ACHN (cell line): ENCODE measurements at regions not wholly inside any gene's neighbourhood (a gene's known extent, or its start where the extent isn't known, plus 50 kb on each side); places are given as distances from the start of the nearest gene placed in this dataset.
"Not testable (repeated sequence)": the region's sequence is repeated elsewhere in the genome, so short reads cannot be mapped to it uniquely, and the experiment has no call there.

ENCODE experiments used
- DNase-seq: peaks from one replicate; pipeline ENCODE4 v3.0.0-alpha.2; 2015
- in situ Hi-C: cut with HindIII; loops from 2 replicates; pipeline ENCODE4 v1.10.0; 2017; ENCODE audit warnings: low sequenced_read_pairs, low pct_ligation_motif_present, low pct_unique_long_range_greater_than_20kb

- in situ Hi-C loops: no loop called here
- no peak for DNase-seq
Measured at GRCh38 chr15:47876986-47877385, 159.7 kb downstream of the SEMA6D start.

DNA sequence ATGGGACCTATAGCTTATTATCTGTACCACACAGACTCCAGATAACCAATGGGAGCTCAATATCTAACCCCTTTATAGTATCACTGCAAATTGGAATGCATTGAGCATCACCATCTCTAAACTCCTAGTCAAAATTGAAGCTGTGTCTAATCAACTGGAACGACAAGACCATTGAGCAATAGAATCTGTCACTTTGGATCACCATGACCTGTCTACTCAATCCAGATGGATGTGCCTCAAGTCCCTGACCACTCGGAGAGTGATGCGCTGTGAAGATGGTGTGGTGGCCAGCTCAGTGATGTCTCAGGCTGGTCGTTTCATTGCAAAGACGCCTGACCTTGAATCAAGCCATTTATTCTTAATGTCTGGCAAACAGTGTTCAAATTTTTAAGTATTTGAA, 160.5 kb downstream of the SEMA6D start:
- in situ Hi-C loops: no loop called here
- DNase-seq: no peak

GRCh38 chr15:47885920-47886319, 168.6 kb downstream of the SEMA6D start:
- in situ Hi-C loops: no loop called here
- no peak for DNase-seq

DNA sequence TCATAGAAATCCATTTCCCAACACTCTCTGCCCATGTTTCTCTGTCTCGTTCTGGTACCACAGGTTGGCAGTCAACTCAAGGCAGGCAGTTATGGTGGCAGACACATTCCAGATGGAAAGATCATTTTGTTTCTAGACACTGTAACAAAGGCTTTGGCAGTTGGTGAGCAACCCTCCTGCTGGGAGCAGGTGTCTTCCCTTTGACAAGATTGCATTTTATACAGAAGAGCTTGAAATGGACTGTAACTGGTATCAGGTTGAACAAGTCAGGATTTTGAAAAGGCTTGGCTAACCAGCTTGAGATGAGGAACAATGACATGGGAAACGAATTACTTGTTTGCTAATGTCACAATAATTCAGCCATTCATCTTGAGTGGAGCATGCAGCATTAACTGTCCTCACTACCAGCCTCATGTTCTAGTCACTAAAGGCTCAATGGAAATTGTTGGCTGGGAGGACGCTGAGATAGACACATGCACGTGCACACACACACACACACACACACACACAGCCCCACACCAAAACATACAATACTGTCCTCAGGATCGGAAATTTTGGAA, 170.0 kb downstream of the SEMA6D start:
- no peak for DNase-seq
- in situ Hi-C loops: no loop called here

DNA sequence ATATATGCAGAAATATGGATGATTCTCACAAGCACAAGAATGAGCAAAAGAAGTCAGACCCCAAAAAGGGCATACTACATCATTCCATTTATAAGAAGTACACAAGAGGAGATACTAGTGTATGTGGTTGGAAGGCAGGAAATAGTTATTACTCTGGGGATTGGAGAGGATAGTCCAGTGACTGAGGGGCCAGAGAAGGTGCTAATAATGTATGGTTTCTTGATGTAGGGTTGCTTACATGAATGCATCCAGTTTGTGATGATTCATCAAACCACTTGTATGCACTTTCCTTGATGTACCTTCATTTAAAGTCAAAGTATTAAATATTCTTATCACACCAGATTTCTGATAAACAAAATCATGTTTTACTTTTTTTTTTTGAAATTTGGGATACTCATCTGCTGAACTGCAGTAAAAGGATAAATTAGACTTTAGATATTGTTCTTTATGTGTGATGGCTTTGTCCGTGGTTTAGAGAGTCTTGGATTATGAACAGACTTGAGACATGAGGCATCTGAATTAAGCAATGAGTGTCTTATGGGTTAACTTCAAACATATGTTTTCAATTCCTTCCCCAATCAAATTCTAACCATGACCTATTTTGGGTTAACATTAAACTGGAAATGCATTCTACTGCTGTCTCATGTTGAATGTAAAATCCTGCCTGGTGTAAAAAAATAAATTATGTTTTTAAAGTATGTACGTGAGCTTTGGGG, 171.2 kb downstream of the SEMA6D start:
- DNase-seq: no peak

DNA sequence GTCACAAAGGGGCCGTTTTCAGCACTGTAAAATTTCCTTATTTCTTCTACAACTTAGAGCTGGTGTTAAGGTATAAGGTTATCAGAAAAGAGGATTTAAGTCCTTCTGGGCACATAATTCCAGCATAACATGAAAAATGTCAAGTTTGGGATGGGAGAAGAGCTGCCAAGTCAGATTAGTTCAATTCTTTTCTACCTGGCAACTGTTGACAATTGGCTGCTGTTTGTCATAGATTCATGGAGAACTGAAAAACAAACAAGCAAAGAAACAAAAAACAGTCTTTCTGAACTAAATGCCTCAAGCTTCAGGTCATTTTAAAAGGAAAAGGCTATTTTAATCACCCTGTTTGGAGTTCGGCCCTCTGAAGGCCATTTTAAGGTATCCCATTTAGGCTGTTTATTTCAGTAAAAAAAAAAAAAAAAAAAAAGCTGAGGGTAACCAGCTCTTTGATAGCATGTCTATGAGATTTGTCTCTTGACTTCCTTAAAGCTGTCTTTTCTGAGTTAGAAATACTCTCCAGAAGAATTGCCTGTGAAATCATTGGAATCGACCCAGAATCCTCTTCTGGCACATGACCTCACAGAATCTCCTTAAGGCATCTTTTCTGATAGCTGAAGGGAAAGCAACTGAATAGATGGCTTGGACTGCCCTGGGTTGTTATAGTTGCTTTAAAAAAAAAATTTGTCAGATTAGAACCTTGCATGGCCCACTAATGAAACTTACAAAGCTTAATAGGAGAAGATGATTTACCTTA, 173.3 kb downstream of the SEMA6D start:
- in situ Hi-C loops: no loop called here
- no peak for DNase-seq

More for the DNA sequence above, 171.2 kb downstream of the SEMA6D start:
- in situ Hi-C loops: no loop called here

GRCh38 chr15:47897525-47897924, 180.2 kb downstream of the SEMA6D start:
- no peak for DNase-seq
- in situ Hi-C loops: no loop called here

DNA sequence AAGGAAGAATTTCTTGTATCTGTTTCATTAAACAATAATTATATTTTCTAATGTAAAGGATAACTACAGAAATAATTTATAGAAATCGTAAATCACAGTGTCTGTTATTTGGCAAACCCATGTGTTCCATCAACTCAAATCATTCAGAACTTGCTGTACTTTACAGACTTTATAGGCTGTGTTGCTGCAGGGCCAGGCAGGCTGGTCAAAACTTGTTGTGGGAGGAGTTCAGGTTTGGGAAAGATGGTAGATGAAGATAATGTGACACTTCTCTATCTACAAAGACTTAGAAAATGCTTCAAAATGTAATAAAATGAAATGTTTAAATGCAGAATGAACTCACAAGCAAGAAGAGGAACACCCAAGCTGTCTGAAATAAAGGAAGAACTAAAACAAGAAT, 183.4 kb downstream of the SEMA6D start:
- in situ Hi-C loops: no loop called here
- DNase-seq: no peak

- DNase-seq: no peak
- in situ Hi-C loops: no loop called here
Measured at GRCh38 chr15:47903368-47903767, 186.1 kb downstream of the SEMA6D start.

- in situ Hi-C loops: no loop called here
- DNase-seq: no peak
Measured at GRCh38 chr15:47908486-47908885, 191.2 kb downstream of the SEMA6D start.

GRCh38 chr15:47908950-47909670, 191.8 kb downstream of the SEMA6D start:
- no peak for DNase-seq
- in situ Hi-C loops: no loop called here

- in situ Hi-C loops: not testable (repeated sequence)
Measured at GRCh38 chr15:47912910-47913309, 195.6 kb downstream of the SEMA6D start.

DNA sequence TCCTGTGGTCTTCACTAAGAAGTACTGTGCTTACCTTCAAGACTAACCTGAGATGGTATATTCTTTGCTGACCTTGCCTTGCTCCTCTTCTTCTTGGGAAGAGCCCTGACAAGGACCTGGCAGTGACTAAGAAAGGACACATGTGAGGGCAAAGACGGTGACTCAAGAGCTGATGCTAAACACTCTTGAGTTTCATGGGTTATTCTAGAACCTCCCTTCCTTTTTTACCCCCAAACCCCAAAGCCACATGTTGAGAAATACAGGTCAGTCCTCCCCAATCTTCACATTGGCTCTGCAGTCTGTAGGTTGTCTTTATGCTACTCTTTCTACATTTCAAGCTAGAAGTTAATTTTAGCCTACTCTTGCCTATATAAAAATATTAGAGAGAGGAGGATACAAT, 200.6 kb downstream of the SEMA6D start:
- in situ Hi-C loops: no loop called here

More at GRCh38 chr15:47912910-47913309, 195.6 kb downstream of the SEMA6D start:
- not testable (repeated sequence) for DNase-seq

DNA sequence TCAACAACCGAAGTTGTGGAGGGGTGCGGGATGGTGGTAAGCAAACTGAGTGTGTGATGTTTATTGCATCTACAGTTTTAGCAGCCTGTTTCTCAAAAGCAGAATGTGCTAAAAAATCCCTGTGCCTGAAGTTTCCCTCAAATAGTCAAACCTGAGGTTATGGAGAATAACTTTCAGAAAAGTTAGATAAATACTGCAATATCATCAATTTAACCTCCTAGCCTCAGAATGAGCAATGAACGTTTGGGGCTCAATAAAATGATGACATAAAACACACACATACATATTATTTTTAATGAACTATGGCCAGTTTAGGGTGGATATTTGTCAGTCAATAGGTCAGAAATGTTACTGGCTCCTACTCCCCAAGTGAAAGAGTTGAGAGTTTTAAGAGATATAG, 201.6 kb downstream of the SEMA6D start:
- in situ Hi-C loops: no loop called here
- DNase-seq: no peak

More for the DNA sequence above, 200.6 kb downstream of the SEMA6D start:
- no peak for DNase-seq

DNA sequence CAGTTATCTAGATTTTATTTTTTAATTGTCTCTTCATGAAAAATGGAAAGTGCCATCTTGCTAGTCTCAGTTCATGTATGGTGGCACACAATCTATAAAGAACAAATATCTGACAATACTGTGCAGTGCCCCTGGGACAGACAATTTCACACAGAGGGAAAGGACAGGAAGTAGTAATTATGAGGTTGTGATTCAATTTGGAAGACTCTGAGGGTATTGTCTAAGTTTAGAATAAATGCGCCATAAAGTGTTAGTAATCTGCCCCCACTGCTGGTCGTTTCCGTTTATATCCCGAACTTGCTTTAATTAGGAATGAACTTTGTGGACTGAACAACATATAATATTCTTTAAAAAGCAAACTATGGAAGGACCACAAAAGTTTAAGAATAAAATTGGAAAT, 196.4 kb upstream of the SLC24A5 start:
- DNase-seq: no peak
- in situ Hi-C loops: no loop called here

GRCh38 chr15:47929138-47929803, 191.5 kb upstream of the SLC24A5 start:
- DNase-seq: no peak
- in situ Hi-C loops: no loop called here

DNA sequence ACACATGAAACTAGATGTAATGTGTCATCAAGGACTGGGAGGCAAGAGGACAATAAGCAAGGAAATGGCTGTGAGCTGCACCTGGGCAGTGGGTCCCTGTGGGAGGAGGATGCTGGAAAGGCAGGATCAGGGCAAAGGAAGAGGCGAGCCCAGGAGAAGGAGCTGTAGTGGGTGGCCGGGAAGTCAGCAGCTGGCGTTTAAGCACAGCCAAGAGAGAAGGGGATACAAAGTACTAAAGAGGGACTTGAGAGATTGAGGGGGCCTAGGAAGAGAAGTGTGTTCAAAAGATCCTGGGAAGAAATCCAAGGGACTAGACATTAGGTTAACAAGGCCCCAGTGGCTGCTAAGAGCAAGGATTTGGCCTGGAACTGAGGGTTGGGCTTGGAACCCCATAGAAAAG, 188.5 kb upstream of the SLC24A5 start:
- in situ Hi-C loops: no loop called here
- no peak for DNase-seq

DNA sequence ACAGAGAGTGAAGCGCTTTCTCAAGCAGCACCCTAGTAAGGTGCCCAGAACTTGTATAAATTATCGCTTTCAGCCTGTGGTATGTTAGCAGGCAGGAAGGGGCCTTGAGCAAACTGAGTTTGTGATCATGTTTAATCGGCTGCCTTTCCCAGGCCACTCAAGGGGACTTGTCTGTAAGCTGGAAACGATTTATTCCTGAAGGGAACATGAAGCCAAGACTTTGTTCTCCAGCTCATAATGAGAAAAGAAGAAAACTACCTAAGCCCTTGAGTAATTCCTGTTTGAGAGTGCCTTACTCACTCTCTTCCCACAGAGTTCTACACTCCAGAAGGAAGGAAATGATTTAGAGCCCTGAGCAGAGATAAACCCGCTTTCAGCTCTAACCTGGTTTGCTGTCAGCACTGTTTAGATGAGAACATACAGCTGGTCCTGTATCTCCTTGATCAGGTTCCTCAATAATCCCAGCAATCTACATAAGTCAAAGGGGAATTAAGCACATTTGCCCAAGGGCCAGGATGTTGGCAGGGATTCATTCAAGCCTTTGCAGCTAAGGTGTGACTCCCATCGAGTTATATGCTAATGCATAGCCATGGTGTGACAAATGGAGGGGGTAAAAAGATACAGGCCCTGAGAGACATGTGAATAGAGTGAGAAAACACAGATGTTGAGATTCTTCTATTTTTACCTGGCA, 187.7 kb upstream of the SLC24A5 start:
- no peak for DNase-seq
- in situ Hi-C loops: no loop called here
